Spleen (tissue), 11 donors: ENCODE measurements at regions not wholly inside any gene's neighbourhood (a gene's known extent, or its start where the extent isn't known, plus 50 kb on each side); places are given as distances from the start of the nearest gene placed in this dataset.

Experiments used
- DNase-seq: peaks from one replicate; pipeline ENCODE4 v3.0.0-alpha.2; 2020
- H3K27ac ChIP-seq, 8 donors: fragments of 200-600 bp; sonication (generic) in 7 of 8; 1 replicate in 4 of 8; 2 replicates in 4 of 8; pipeline versions ENCODE4 v1.5.0 to v1.8.0; 2016 to 2021; ENCODE audit warnings: inconsistent platforms in 4 of 8, mild to moderate bottlenecking in 4 of 8, moderate library complexity in 1 of 8
- H3K27me3 ChIP-seq, 7 donors: fragments of 200-600 bp; sonication (generic) in 6 of 7; replicated peaks in 1 of 7; 1 replicate in 4 of 7; 2 replicates in 3 of 7; pipeline versions ENCODE4 v1.5.0 to v1.8.0; 2016 to 2021; ENCODE audit warnings: inconsistent platforms in 3 of 7, mild to moderate bottlenecking in 1 of 7
- H3K36me3 ChIP-seq, 6 donors: fragments of 200-600 bp; sonication (generic) in 5 of 6; 1 replicate in 4 of 6; 2 replicates in 2 of 6; pipeline versions ENCODE4 v1.5.0 to v1.8.0; 2016 to 2021; ENCODE audit warnings: inconsistent platforms in 2 of 6
- H3K4me1 ChIP-seq, 6 donors: fragments of 200-600 bp; sonication (generic) in 5 of 6; 1 replicate in 3 of 6; 2 replicates in 3 of 6; pipeline versions ENCODE4 v1.5.0 to v1.8.0; 2016 to 2021; ENCODE audit warnings: inconsistent platforms in 3 of 6
- H3K4me3 ChIP-seq, 8 donors: fragments of 200-600 bp; sonication (generic) in 7 of 8; 1 replicate in 4 of 8; 2 replicates in 4 of 8; pipeline versions ENCODE4 v1.5.0 to v1.8.0; 2016 to 2021; ENCODE audit warnings: inconsistent platforms in 4 of 8, mild to moderate bottlenecking in 4 of 8, moderate library complexity in 2 of 8
- H3K9me3 ChIP-seq, 8 donors: fragments of 200-600 bp; sonication (generic) in 7 of 8; 1 replicate in 4 of 8; 2 replicates in 4 of 8; pipeline versions ENCODE4 v1.5.0 to v1.8.0; 2016 to 2021; ENCODE audit warnings: inconsistent platforms in 4 of 8
- POLR2A ChIP-seq, 3 donors: fragments of 450-650 bp; IDR thresholded peaks; one replicate each; pipeline ENCODE4 v1.5.1; 2017; ENCODE audit warnings: antibody characterized with exemption in 3 of 3, mild to moderate bottlenecking in 1 of 3
- POLR2AphosphoS5 ChIP-seq, 3 donors: sonication (generic); formaldehyde crosslinking; IDR thresholded peaks; one replicate each; pipeline ENCODE4 v1.5.1; 2017; ENCODE audit warnings: antibody characterized with exemption in 3 of 3
- WGBS, 5 donors: extraction: QIAGEN DNeasy Blood & Tissue Kit in 3 of 5; methylation state at CpG; one replicate each; pipeline versions ENCODE4 v1.1.5 to v1.1.7; 2013 to 2018; 5-methylcytosine and 5-hydroxymethylcytosine counted together
- intact Hi-C: fragments of 100-400 bp; cut with DNase I; formaldehyde crosslinking; loops from one replicate; pipeline ENCODE4 v1.15.0; 2023; ENCODE audit warnings: low total_unique reads
- TF ChIP-seq, protein P1 (sequence below), 11 experiments: fragments of 200-600 bp in 7 of 11; fragments of 450-650 bp in 4 of 11; sonication (generic) in 4 of 11; IDR thresholded peaks in 8 of 11; conservative IDR thresholded peaks in 3 of 11; 1 replicate in 7 of 11; 2 replicates in 4 of 11; pipeline versions ENCODE4 v1.4.0 to v1.8.0; 2016 to 2021; ENCODE audit warnings: antibody characterized with exemption in 11 of 11, inconsistent platforms in 4 of 11, mild to moderate bottlenecking in 1 of 11
- donor health status: healthy with polysubstance abuse.
- donor health status: DM: no; HTN: no; CAD: no; lungs with moderate emphysema.
- donor health status: DM: no; HTN: no; CAD: no.
- donor health status: Bipolar disorder and iron deficiency.
- donor health status: healthy.
- donor health status: DM: no; HTN: no; CAD: no.
- donor health status: DM: yes; HTN: yes; CAD: no.

DNA sequence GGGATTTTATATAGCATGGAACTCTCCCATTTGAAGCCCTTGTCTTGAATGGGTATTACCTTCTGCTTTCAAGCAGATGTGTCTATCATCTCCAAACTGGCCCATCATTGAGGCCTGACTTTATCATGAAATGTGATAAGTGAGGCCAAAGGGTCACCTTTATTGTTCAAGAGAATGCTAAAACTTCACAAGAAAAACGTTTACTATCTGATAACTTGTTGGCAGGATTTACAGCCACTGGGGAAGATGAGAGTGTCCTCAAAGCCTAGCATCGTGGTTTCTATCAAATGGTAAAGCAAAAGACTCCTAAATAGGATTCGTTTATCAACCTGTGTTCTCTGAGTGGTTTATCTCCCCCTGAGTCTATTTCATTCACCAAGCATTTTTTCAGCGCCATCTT is 62.0 kb upstream of the CLMN start:
- peaks cover 4 to 35% (median 28%) of the 10 kb centered on the region in 8 donors for H3K9me3 ChIP-seq
- no peak overlapping the region for H3K4me3 ChIP-seq
- no peaks in the 10 kb centered on the region for H3K4me1 ChIP-seq
- TF ChIP-seq POLR2A (IDR thresholded peaks at IDR 0.05) (no peak), POLR2AphosphoS5 (IDR thresholded peaks at IDR 0.05) (no peak)
- TF ChIP-seq, protein P1, sequence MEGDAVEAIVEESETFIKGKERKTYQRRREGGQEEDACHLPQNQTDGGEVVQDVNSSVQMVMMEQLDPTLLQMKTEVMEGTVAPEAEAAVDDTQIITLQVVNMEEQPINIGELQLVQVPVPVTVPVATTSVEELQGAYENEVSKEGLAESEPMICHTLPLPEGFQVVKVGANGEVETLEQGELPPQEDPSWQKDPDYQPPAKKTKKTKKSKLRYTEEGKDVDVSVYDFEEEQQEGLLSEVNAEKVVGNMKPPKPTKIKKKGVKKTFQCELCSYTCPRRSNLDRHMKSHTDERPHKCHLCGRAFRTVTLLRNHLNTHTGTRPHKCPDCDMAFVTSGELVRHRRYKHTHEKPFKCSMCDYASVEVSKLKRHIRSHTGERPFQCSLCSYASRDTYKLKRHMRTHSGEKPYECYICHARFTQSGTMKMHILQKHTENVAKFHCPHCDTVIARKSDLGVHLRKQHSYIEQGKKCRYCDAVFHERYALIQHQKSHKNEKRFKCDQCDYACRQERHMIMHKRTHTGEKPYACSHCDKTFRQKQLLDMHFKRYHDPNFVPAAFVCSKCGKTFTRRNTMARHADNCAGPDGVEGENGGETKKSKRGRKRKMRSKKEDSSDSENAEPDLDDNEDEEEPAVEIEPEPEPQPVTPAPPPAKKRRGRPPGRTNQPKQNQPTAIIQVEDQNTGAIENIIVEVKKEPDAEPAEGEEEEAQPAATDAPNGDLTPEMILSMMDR (IDR thresholded peaks at IDR 0.05 in 8 of 11, conservative IDR thresholded peaks at IDR 0.05 in 3 of 11): no peak
- H3K27me3 ChIP-seq: no peaks in the 10 kb centered on the region
- intact Hi-C loops: no loop called here
- H3K36me3 ChIP-seq: no peaks in the 10 kb centered on the region
- 53 to 67% (median 60%) methylated on average over 4 of the region's 4 CpGs for WGBS, 5 donors
- H3K27ac ChIP-seq: no peak overlapping the region
- DNase-seq: no peak

DNA sequence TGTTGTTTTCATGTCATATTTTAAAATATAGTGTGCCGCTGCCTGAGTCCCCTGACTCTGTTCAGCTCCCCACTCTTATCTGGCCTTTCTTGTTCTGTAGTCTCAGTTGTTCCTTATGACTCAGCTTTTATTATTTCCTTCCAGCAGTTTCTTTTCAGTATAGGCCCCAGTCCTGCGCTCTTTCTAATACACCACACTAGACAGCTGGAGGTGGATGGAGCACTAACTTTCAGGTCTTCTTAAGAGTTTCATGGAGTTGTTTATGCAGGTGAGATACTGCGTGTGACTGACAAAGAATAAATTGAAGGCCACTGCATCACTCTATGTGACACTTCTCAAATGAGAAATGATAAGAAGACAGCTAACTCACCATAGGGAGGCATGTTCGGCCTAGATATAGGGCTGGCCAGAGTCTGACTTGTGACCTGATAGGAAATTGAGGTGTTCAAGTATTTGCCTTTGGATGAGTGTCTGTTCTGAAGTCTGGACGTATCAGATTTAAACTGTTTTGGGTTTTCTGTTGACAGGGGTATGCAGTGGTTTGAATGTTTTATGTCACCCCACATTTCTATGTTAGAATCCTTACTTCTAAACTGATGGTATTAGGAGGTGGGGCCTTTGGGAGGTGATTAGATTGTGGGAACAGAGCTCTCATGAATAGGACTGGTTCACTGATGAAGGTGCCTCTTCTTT is 60.8 kb upstream of the CLMN start:
- TF ChIP-seq, protein P1 (IDR thresholded peaks at IDR 0.05 in 8 of 11, conservative IDR thresholded peaks at IDR 0.05 in 3 of 11): no peak
- no peak for TF ChIP-seq POLR2AphosphoS5 (IDR thresholded peaks at IDR 0.05)
- no peak for TF ChIP-seq POLR2A (IDR thresholded peaks at IDR 0.05)
- Histone ChIP-seq H3K27me3 (peaks cover 0 to 9% (median 0%) of the 10 kb centered on the region in 7 donors), H3K9me3 (peaks cover 4 to 35% (median 28%) of the 10 kb centered on the region in 8 donors), H3K36me3 (no peaks in the 10 kb centered on the region), H3K4me1 (no peaks in the 10 kb centered on the region), H3K4me3 (no peak overlapping the region), H3K27ac (no peak overlapping the region)
- intact Hi-C loops: no loop called here
- 78 to 97% (median 90%) methylated on average over 5 of the region's 5 CpGs for WGBS, 5 donors
- no peak for DNase-seq

DNA sequence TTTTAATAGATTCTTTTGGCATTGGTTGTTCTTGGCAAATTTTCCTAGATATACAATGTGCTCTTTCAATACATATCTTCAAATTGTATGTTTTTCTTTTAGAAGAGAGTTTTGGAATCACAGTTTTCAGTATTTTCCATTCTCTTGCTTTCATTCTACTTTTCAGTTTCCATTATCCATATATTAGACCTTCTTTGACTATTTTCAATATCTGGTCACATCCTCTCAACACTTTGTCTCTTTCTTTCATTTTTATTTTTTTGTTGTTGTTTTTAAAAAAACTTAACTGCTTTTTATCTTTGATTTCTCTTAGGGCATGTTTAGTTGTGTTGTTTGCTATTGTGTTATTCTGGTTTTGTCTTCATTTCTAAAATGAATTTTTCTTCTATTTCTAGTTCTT is 59.9 kb upstream of the CLMN start:
- Histone ChIP-seq H3K9me3 (peaks cover 4 to 35% (median 28%) of the 10 kb centered on the region in 8 donors), H3K4me3 (no peak overlapping the region), H3K27ac (no peak overlapping the region), H3K4me1 (no peaks in the 10 kb centered on the region), H3K27me3 (peaks cover 0 to 13% (median 0%) of the 10 kb centered on the region in 7 donors), H3K36me3 (no peaks in the 10 kb centered on the region)
- DNase-seq: no peak
- intact Hi-C loops: no loop called here
- TF ChIP-seq POLR2AphosphoS5 (IDR thresholded peaks at IDR 0.05): no peak

DNA sequence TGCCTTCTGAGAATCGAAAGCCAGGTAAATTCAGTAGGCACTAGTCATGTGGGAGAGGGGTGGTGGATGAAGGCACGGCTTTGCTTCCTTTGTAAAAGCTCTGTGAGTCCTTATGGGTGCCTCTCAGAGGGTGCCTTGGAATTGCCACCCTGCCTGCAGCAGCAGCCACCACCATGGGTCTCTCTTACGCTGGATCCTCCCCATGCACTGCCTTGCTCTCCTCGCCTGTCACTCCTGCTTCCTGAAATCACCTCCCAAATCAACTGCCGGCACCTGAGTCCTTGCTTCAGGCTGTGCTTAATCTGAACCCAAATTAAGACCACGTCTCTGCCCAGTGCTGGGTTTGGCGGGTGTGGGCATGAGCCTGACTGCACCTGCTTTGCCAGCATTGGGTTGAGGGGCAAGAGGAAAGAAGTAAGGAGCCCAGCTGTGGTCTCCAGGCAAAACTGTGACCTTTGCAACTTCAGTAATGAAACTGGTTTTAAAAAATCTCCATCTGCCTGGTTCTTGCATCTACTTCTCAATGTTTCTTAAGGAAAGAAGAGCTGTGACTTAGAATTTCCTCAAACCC is 55.9 kb upstream of the CLMN start:
- WGBS, 5 donors: 53 to 70% (median 59%) methylated on average over 6 to 7 of the region's 7 CpGs
- intact Hi-C loops: no loop called here

More for the DNA sequence above, 55.9 kb upstream of the CLMN start:
- Histone ChIP-seq H3K27ac (no peak overlapping the region), H3K36me3 (no peaks in the 10 kb centered on the region), H3K4me1 (peaks cover 0 to 3% (median 0%) of the 10 kb centered on the region in 6 donors), H3K9me3 (peaks cover 4 to 25% (median 24%) of the 10 kb centered on the region in 8 donors), H3K4me3 (no peak overlapping the region), H3K27me3 (peaks cover 0 to 13% (median 0%) of the 10 kb centered on the region in 7 donors)
- no peak for DNase-seq
- TF ChIP-seq POLR2AphosphoS5 (IDR thresholded peaks at IDR 0.05) (no peak), POLR2A (IDR thresholded peaks at IDR 0.05) (no peak)
- TF ChIP-seq, protein P1 (IDR thresholded peaks at IDR 0.05 in 8 of 11, conservative IDR thresholded peaks at IDR 0.05 in 3 of 11): no peak
